Loucy (cell line): ENCODE measurements at regions not wholly inside any gene's neighbourhood (a gene's known extent, or its start where the extent isn't known, plus 50 kb on each side); places are given as distances from the start of the nearest gene placed in this dataset.

Experiments used
- H2AFZ ChIP-seq: fragments of 200-600 bp; sonication (generic); 2 replicates; pipeline ENCODE4 v1.6.0; 2016; ENCODE audit warnings: antibody characterized with exemption, mild to moderate bottlenecking, low read length, moderate library complexity
- H3F3A ChIP-seq: fragments of 200-600 bp; 2 replicates; pipeline ENCODE4 v1.6.0; 2016; ENCODE audit warnings: antibody characterized with exemption, low read depth, mild to moderate bottlenecking
- H3K27me3 ChIP-seq: fragments of 200-600 bp; sonication (generic); 2 replicates; pipeline ENCODE4 v1.6.1; 2014; ENCODE audit warnings: low read length, mild to moderate bottlenecking; ENCODE audit not compliant: insufficient read depth, poor library complexity, severe bottlenecking
- H3K36me3 ChIP-seq: fragments of 200-600 bp; sonication (generic); 2 replicates; pipeline ENCODE4 v1.6.1; 2016; ENCODE audit warnings: low read length; ENCODE audit not compliant: insufficient read depth
- H3K4me1 ChIP-seq: fragments of 200-600 bp; sonication (generic); 2 replicates; pipeline ENCODE4 v1.5.1; 2014; ENCODE audit warnings: low read length, mild to moderate bottlenecking; ENCODE audit not compliant: insufficient read depth, poor library complexity, severe bottlenecking
- H3K4me2 ChIP-seq: fragments of 200-600 bp; sonication (generic); 2 replicates; pipeline ENCODE4 v1.6.0; 2014; ENCODE audit warnings: antibody characterized with exemption, low read length, low read depth, mild to moderate bottlenecking; ENCODE audit not compliant: poor library complexity, severe bottlenecking
- H3K4me3 ChIP-seq: fragments of 200-600 bp; sonication (generic); 2 replicates; pipeline ENCODE4 v1.5.1; 2014; ENCODE audit warnings: low read length, mild to moderate bottlenecking, mixed read lengths; ENCODE audit not compliant: poor library complexity, severe bottlenecking
- H3K79me2 ChIP-seq: fragments of 200-600 bp; sonication (generic); 2 replicates; pipeline ENCODE4 v1.6.1; 2014; ENCODE audit warnings: low read length; ENCODE audit not compliant: insufficient read depth
- H3K9ac ChIP-seq: fragments of 200-600 bp; sonication (generic); 2 replicates; pipeline ENCODE4 v1.6.0; 2014; ENCODE audit warnings: mild to moderate bottlenecking, low read depth, low read length, moderate library complexity; ENCODE audit not compliant: poor library complexity, severe bottlenecking
- H3K9me2 ChIP-seq: fragments of 200-600 bp; sonication (generic); replicated peaks from 2 replicates; pipeline ENCODE4 v1.6.1; 2016; ENCODE audit warnings: low read depth, low read length, mixed read lengths
- H3K9me3 ChIP-seq: fragments of 200-600 bp; sonication (generic); 2 replicates; pipeline ENCODE4 v1.6.1; 2014; ENCODE audit warnings: mild to moderate bottlenecking, antibody characterized with exemption, low read length, low read depth; ENCODE audit not compliant: insufficient read depth
- H4K20me1 ChIP-seq: fragments of 200-600 bp; sonication (generic); 2 replicates; pipeline ENCODE4 v1.6.0; 2014; ENCODE audit warnings: antibody characterized with exemption, low read length, mild to moderate bottlenecking; ENCODE audit not compliant: insufficient read depth, poor library complexity, severe bottlenecking
- EZH2phosphoT487 ChIP-seq: fragments of 200-600 bp; IDR thresholded peaks from 2 replicates; pipeline ENCODE4 v1.6.1; 2018; ENCODE audit warnings: antibody characterized with exemption, mild to moderate bottlenecking, moderate library complexity, borderline replicate concordance
- TF ChIP-seq, protein P1 (sequence below): fragments of 200-600 bp; sonication (generic); conservative IDR thresholded peaks from 2 replicates; pipeline ENCODE4 v1.5.1; 2014; ENCODE audit warnings: mild to moderate bottlenecking, antibody characterized with exemption, low read length

DNA sequence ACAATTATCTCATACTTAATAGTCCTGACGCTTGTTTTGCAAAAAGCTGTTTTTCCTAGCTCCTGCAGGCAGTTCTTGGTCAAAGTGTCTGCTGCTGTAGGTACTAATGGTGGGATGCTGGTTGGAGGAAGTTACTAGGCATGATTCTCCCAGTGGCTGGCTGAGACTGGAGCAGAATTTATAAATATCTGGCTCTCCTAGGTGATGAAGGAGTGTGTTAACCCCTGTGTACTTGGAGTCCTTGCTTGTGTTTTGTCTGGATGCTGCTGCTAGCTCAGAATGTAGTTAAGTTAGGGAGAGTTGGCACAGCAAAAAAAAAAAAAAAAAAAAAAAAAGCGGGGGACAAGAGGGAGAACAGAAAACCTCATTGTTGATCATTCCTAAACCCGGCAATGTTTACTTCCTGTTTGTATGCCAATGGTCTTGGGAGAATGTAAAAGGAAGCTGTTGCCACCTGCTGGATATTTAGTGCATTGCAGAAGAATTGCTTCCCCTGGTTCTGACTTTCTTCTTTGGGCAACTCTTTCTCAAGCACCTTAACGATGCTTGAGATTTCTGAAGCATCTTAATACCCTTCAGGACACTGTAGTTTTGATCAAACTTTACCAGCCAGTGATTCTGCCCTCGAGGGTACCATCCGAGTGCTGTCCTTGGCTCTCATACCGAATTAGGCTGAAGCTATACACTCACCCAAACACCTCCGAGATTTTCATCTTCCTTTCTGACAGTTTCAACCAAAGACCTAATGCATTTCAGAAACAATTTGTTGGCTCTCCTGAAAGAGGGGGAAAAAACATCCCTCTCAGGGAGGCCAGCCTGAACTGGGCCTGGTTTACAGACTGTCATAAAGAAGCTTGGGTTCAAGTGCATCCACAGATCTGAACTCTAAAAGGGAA, 71.7 kb upstream of the WWC1 start:
- H4K20me1 ChIP-seq, result no peaks in the 10 kb centered on the region
- H3F3A ChIP-seq, result no peaks in the 10 kb centered on the region
- H3K4me2 ChIP-seq, result peak overlapping the region; percentile 72
- TF ChIP-seq, protein P1, sequence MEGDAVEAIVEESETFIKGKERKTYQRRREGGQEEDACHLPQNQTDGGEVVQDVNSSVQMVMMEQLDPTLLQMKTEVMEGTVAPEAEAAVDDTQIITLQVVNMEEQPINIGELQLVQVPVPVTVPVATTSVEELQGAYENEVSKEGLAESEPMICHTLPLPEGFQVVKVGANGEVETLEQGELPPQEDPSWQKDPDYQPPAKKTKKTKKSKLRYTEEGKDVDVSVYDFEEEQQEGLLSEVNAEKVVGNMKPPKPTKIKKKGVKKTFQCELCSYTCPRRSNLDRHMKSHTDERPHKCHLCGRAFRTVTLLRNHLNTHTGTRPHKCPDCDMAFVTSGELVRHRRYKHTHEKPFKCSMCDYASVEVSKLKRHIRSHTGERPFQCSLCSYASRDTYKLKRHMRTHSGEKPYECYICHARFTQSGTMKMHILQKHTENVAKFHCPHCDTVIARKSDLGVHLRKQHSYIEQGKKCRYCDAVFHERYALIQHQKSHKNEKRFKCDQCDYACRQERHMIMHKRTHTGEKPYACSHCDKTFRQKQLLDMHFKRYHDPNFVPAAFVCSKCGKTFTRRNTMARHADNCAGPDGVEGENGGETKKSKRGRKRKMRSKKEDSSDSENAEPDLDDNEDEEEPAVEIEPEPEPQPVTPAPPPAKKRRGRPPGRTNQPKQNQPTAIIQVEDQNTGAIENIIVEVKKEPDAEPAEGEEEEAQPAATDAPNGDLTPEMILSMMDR, result peak; percentile 68
- TF ChIP-seq EZH2phosphoT487, result no peak
- H3K4me1 ChIP-seq, result peaks cover 4% of the 10 kb centered on the region
- H3K4me3 ChIP-seq, result peak overlapping the region; percentile 64
- H3K79me2 ChIP-seq, result no peaks in the 10 kb centered on the region
- peak overlapping the region; percentile 39 for H3K9ac ChIP-seq
- H2AFZ ChIP-seq, result peak overlapping the region; percentile 96
- no peaks in the 10 kb centered on the region for H3K36me3 ChIP-seq
- no peaks in the 10 kb centered on the region for H3K9me2 ChIP-seq
- H3K9me3 ChIP-seq, result no peaks in the 10 kb centered on the region
- no peaks in the 10 kb centered on the region for H3K27me3 ChIP-seq

DNA sequence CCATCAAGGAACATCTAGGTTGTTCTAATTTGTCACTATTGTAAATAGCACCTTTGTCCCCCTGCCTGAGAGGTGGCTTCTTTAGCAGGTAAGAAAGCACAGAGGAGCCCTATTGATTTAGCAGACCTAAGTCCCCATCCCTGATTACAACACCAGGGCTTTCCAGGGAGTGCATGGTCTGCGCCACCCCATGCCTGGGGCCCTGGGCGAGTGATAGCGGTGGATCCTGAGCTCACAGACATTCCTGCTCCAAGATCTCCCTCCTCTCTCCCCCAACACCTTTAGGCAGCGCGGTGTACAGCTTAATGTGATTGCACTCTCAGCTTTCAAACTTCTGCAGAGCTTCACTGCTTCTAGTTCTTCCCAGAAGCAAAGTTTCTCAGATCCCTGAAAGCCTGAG, 67.4 kb upstream of the WWC1 start:
- Histone ChIP-seq H3K9me2 (no peaks in the 10 kb centered on the region), H3K36me3 (no peaks in the 10 kb centered on the region), H4K20me1 (no peaks in the 10 kb centered on the region), H3K27me3 (no peaks in the 10 kb centered on the region), H3K9ac (no peak overlapping the region), H3K79me2 (no peaks in the 10 kb centered on the region), H3K9me3 (no peaks in the 10 kb centered on the region), H3F3A (no peaks in the 10 kb centered on the region), H3K4me3 (no peak overlapping the region), H3K4me2 (no peak overlapping the region), H3K4me1 (peaks cover 8% of the 10 kb centered on the region), H2AFZ (no peak overlapping the region)
- TF ChIP-seq, protein P1, result no peak
- TF ChIP-seq EZH2phosphoT487, result no peak

DNA sequence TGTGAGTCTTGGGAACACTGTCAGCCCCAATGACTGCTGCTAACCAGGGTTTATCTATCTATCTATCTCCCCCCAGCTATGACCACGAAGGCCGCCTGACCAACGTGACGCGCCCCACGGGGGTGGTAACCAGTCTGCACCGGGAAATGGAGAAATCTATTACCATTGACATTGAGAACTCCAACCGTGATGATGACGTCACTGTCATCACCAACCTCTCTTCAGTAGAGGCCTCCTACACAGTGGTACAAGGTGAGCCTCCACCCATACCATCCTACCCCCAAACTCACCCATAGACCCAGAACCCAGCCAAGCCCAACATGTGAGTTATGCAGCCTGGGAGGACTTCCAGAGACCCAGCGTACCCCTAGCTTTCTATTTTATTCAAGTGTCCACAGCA, 65.4 kb upstream of the WWC1 start:
- no peaks in the 10 kb centered on the region for H3K79me2 ChIP-seq
- peaks cover 4% of the 10 kb centered on the region for H3K4me1 ChIP-seq
- H4K20me1 ChIP-seq, result no peaks in the 10 kb centered on the region
- TF ChIP-seq EZH2phosphoT487, result no peak
- TF ChIP-seq, protein P1, result no peak
- H3K27me3 ChIP-seq, result no peaks in the 10 kb centered on the region
- no peaks in the 10 kb centered on the region for H3K9me3 ChIP-seq
- H3F3A ChIP-seq, result no peaks in the 10 kb centered on the region
- no peak overlapping the region for H3K4me3 ChIP-seq
- H3K36me3 ChIP-seq, result no peaks in the 10 kb centered on the region
- no peak overlapping the region for H2AFZ ChIP-seq
- H3K9ac ChIP-seq, result no peak overlapping the region
- no peak overlapping the region for H3K4me2 ChIP-seq
- no peaks in the 10 kb centered on the region for H3K9me2 ChIP-seq
